Thyroid gland (tissue), 4 donors: ENCODE measurements at regions not wholly inside any gene's neighbourhood (a gene's known extent, or its start where the extent isn't known, plus 50 kb on each side); places are given as distances from the start of the nearest gene placed in this dataset.

ENCODE experiments used
- POLR2A ChIP-seq, 2 donors: fragments of 450-650 bp; IDR thresholded peaks; one replicate each; pipeline ENCODE4 v1.6.1; 2017; ENCODE audit warnings: antibody characterized with exemption in 2 of 2, mild to moderate bottlenecking in 2 of 2, moderate library complexity in 1 of 2
- TF ChIP-seq, protein P1 (sequence below), 6 experiments: fragments of 200-600 bp in 3 of 6; fragments of 450-650 bp in 3 of 6; sonication (generic) in 3 of 6; IDR thresholded peaks; one replicate each; pipeline ENCODE4 v1.5.1; 2016 to 2019; ENCODE audit warnings: antibody characterized with exemption in 6 of 6, mild to moderate bottlenecking in 2 of 6, inconsistent platforms in 1 of 6, moderate library complexity in 1 of 6

DNA sequence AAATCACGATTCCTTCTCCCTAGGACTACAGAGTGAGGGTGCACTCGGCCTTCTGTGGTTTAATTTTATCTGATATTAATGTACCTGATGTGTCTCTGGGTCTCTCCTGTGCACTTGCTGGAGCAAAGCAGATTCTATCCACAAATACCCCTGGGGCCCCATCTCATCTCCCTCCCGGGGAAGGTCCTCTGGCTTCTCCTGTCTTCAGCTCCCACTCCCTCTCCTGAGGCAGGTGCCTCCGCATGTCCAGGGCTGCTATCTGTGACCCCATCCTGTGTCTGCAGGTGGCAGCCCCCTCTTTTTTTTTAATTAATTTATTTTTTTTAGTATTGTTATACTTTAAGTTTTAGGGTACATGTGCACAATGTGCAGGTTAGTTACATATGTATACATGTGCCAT, 558.7 kb downstream of the BRD1 start:
- TF ChIP-seq, protein P1, sequence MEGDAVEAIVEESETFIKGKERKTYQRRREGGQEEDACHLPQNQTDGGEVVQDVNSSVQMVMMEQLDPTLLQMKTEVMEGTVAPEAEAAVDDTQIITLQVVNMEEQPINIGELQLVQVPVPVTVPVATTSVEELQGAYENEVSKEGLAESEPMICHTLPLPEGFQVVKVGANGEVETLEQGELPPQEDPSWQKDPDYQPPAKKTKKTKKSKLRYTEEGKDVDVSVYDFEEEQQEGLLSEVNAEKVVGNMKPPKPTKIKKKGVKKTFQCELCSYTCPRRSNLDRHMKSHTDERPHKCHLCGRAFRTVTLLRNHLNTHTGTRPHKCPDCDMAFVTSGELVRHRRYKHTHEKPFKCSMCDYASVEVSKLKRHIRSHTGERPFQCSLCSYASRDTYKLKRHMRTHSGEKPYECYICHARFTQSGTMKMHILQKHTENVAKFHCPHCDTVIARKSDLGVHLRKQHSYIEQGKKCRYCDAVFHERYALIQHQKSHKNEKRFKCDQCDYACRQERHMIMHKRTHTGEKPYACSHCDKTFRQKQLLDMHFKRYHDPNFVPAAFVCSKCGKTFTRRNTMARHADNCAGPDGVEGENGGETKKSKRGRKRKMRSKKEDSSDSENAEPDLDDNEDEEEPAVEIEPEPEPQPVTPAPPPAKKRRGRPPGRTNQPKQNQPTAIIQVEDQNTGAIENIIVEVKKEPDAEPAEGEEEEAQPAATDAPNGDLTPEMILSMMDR (IDR thresholded peaks at IDR 0.05) = no peak
- TF ChIP-seq POLR2A (IDR thresholded peaks at IDR 0.05) = no peak
